Stimulated activated CD4-positive, alpha-beta T cell treated with anti-CD3 and anti-CD28 coated beads, TNF-alpha, amount 100 ng/mL, for 24 hours (primary cell): ENCODE measurements at regions not wholly inside any gene's neighbourhood (a gene's known extent, or its start where the extent isn't known, plus 50 kb on each side); places are given as distances from the start of the nearest gene placed in this dataset.

Source experiments
- DNase-seq, 3 experiments: peaks; one replicate each; pipeline ENCODE4 v3.0.0-alpha.2; 2020; ENCODE audit warnings: low read depth in 3 of 3

DNA sequence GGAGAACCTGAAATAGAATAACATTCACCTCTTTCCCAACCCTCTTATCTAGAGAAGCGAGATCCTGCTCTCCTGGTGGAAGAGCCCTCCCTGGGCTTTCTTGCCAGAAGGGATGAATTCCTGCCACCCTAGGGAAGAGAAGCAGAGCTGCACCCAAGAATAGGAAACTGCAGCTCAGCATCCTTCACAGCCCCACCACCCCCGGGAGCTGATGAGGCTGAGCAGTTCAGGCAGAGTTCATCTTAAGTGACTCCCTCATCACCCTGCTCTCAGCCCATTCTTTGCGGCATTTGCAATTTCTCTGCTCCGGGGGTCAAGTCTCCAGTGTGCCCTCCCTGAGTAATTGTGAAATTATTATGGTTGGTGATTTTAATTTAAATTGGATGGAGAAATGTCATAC, 514.9 kb downstream of the BUD13 start:
- DNase-seq: no peak

GRCh38 chr11:116257092-116257491, 515.7 kb downstream of the BUD13 start:
- no peak for DNase-seq

- no peak for DNase-seq
Measured at GRCh38 chr11:116256215-116256614, 516.6 kb downstream of the BUD13 start.

DNA sequence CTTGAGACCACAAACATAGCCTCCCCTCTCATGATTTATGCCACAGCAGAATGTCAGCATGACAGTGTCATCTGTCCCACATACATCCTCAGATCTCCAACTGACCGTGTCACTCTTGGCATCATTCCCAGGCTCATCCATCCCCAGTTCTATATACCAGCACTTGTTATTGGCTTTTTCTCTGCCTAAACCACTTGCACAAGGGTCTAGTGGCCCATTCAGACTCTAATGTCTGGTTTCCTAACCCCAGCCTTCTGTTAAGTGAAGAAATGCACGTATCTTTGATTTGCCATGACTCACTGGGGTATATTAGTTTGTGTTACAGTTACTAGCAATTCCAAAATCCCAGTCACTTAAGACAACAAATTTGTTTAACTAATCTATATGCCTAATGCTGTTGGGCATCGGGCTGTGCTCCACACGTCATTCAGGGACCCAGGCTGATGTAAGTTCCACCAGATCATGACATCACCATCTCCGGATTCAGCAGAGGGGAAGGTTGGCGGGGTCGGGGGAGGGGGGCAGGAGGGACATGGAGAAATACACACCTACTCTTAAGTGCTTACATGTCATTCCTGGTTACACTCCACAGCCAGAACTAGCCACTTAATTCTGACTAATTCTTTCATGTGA, 517.4 kb downstream of the BUD13 start:
- no peak for DNase-seq

DNA sequence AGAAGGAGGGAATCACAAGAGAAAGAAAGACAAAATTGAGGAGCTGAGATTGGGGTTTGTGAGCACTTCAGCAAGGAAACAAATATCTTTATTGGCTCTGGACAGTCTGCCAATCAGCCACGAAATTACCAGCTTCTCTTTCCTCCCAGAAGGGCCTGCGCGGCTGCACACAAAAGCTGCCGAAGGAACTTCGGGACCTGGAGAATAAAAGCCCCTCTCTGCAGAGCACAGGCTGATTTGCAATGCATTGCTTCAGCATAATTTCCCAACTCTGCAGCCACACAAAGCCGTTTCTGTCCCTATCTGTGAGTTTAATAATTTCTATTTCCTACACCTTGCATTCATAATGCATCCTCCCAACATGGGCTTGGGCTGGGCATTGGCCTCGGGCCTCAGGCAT, 522.6 kb downstream of the BUD13 start:
- DNase-seq: no peak

DNA sequence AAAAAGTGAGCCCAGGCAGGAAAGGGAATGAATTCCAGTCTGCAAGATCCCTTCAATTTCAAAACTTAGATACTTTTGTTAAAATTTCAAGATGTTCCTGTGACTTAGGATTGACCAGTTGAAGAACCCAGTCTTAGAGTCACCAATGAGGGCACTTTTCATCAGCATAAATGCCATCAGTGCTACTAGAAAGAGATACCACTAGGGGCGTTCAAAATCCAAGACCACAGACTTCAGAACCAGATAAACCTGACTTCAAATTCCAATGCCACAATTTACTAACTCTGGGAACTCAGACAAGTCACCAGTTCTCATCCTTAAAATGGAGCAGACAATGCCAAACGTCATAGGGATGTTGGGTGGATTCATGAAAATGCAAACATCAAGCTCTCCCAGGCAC, 523.2 kb downstream of the BUD13 start:
- no peak for DNase-seq

GRCh38 chr11:116244889-116245288, 527.9 kb downstream of the BUD13 start:
- DNase-seq: no peak

DNA sequence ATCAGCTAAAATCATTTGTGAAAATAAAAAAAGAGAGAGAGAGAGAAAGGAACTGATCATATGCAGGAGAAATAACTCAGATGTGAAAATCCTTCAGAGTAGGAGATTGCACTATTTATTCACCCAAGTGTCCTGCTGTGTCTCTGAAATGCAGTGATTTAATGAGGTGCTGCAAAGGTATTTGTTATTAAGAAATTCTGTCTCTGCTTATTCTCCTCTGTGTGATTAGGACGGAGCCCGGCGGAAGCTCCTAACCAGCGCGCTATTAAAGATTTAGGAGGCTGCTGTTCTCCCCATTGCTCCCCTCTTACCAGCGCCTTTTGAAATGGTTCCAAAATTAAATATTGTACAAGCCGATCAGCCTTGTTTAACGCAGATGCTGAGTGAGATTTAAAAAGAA, 528.3 kb downstream of the BUD13 start:
- no peak for DNase-seq

GRCh38 chr11:116243991-116244390, 528.8 kb downstream of the BUD13 start:
- no peak for DNase-seq

DNA sequence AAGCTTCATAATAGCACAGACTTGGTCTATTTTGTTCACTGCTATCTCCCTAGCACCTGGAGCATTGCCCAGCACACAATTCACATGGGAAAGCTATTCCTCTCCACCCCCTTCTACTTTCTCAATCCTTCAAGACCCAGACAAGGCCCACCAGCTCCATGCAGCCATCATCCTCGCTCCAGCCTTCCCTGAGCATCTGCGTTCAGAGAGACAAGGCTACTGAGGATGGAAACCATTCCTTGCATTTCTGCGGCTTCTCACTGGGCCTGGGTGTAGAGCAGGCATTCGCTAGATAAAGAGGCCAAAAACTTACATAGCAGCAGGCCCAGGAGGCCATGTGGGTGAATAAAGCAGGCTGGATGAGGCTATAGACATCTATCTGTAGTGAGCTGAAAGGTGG, 530.8 kb downstream of the BUD13 start:
- DNase-seq: no peak

GRCh38 chr11:116240710-116241109, 532.1 kb downstream of the BUD13 start:
- DNase-seq: no peak

- no peak for DNase-seq
Measured at GRCh38 chr11:116239247-116239646, 533.5 kb downstream of the BUD13 start.

DNA sequence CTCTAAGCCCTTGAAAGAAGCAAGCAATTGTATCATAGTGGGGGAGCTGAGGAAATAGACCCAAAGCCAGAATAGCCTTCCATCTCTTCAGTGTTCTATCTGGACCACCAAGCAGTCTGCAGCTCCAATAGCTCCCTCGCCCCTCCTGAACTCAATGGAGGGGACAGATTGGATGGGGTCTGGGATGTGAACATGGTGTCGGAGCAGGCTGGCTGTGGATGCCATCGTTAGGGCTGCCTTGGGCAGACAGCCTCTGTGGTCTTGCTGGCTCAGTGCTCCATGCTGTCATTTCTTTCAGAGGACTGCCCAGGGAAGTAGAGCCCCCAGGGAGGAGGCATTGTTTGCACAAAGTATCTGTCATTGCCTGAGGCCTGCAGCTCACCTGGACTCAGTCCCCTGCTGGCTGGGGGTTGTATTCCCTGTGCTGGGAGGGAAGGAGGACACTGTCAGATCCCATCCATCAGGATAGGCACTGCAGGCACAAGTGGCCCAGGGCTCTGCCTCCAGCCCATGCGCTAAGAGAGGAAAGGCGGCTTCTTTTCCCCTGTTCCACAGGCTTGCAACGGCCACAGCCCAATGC, 537.7 kb downstream of the BUD13 start:
- no peak for DNase-seq

- DNase-seq: no peak
Measured at GRCh38 chr11:116233561-116233960, 539.2 kb downstream of the BUD13 start.

DNA sequence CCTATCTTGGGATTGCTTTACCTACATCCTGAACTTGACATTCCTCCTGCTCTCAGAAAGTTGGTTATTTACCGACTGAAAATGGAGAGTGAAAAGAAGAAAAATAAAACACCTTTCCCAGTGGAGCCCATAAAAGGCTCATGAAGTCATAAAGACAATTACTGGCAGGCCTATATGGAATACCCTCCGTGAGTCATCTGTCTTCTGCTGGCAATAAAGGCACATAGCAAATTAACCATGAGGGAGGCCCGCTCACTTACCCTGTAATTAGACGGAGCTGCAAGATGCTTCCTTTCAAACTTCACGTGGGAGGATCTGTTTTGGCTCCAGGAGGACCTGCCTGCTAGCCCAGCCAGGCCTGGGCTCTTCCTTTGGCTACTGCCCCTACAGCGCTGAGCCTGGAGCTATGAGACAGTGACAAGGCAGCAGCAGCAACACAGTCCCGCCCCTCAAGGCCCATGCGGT, 540.4 kb downstream of the BUD13 start:
- no peak for DNase-seq

DNA sequence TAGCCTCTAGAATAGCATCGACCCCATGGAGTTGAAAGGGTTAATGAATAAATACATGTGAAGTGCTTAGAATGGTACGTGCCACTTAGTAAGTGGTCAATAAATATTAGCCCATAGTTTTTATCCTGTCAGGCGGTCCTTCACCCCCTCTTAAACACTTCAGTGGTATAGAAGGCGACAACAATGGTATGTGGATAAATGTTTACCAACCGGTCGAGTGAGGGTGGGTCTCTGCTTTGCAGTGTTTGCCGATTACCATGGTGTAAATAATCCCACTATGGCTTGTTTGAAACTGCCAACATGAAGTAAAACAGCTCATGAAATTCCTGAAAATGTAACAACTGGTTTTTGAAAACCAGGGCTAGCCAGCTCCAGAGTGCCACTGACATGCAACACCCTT, 541.2 kb downstream of the BUD13 start:
- no peak for DNase-seq

DNA sequence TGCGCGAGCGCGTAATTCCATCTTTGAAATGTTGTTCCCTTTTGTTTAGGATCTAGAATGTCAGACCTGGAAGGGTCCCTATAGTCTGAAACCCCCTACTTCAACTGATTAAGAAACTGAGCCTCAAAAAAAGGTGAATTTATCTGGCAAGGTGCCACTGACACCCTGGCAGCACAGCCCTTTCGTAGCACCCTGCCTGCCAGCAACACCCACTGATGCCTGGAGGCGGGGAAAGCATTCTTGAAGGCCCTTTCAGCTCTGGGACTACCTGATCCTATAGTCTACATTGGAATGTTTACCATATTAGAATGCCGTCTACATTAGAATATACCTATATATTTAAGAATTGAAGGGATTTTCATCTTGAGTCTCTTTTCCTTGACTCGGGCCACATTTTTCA, 542.3 kb downstream of the BUD13 start:
- DNase-seq: no peak

DNA sequence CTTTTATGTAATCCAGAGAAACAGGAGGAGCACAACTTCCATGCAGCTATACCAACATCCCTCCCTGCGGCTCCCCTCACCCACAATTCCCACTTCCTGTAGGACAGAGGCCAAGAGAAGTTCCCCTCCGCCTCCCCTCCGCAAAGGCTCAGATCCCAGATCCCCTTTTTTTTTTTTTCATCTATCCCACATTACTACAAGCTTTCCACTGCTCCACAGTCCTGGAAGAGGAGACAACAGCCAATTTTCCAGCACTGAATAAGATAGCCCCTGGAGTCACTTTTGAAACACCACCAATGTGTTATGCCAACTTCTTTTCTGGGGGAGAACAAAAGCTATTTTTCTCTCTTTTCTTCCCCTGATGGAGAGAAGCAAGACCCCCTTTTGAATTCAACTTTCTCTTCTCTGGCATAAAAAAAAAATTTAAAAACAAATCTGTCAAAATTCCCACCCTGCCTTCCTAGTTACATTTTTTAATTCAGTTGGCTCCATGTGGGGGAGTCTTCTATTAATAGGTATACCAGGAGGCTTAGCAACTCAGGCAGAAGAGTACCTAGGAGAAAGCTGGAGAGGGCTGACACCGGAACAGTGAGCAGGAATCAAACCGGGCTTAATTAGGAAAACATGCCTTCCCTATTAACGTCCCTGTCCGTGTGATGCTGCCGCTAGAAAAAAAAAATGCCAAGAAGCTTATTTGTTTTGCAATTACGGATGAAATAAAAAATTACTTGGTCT, 543.4 kb downstream of the BUD13 start:
- DNase-seq: no peak

DNA sequence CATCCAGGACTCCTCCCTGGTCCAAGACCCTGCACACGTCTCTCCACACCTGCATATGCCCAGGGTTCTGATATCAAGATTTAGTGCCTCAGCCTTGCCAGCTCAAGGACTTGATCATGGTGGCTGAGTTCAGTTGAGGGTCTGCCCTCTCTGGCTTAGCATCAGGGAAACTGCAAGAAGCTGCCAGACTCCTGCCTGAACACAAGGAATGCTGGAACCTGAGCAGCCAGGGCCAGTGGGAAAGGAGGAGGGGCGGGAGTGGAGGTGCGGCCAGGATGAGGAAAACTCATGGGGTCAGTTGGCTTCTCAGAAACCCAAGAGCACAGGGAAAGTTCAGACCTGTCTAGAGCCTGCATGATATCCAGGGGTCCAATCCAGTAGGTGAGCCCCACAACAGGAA, 546.1 kb downstream of the BUD13 start:
- no peak for DNase-seq

- no peak for DNase-seq
Measured at GRCh38 chr11:116225784-116226585, 546.8 kb downstream of the BUD13 start.

- DNase-seq: no peak
Measured at GRCh38 chr11:116225236-116225635, 547.6 kb downstream of the BUD13 start.

GRCh38 chr11:116224889-116225200, 547.9 kb downstream of the BUD13 start:
- DNase-seq: no peak
